Stimulated activated naive CD8-positive, alpha-beta T cell treated with anti-CD3 and anti-CD28 coated beads, Interleukin-15, Interleukin-2, amounts not matched to agents 100 U/mL and 50 U/mL, for 24 hours (primary cell): ENCODE measurements at regions not wholly inside any gene's neighbourhood (a gene's known extent, or its start where the extent isn't known, plus 50 kb on each side); places are given as distances from the start of the nearest gene placed in this dataset.
"Not testable (repeated sequence)": the region's sequence is repeated elsewhere in the genome, so short reads cannot be mapped to it uniquely, and the experiment has no call there.

Experiments
- ATAC-seq: fragments of 150-1000 bp; cut with Tn5 transposase; one replicate; pipeline ENCODE4 v1.10.0; 2021
- DNase-seq: peaks from one replicate; pipeline ENCODE4 v3.0.0; 2021

DNA sequence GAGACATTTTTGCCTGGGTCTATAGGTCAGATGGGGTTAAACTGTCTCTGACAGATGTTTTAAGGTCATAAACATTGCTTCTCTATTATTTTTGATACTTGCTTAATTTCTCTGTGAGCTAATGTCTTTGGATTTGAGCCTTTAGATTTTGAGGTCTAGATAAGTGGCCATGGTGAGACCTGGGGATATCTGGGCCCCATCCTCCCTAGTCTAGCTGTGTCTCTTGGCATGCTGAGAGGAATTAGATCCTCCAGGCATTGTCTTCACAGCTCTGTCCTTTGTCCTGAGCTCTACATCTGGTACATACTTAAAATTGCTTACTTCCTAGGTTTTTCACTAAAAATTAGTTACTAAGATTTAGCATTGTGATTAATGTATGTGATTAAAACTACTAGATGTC, 265.0 kb upstream of the NPSR1 start:
- no peak for ATAC-seq
- DNase-seq = no peak

DNA sequence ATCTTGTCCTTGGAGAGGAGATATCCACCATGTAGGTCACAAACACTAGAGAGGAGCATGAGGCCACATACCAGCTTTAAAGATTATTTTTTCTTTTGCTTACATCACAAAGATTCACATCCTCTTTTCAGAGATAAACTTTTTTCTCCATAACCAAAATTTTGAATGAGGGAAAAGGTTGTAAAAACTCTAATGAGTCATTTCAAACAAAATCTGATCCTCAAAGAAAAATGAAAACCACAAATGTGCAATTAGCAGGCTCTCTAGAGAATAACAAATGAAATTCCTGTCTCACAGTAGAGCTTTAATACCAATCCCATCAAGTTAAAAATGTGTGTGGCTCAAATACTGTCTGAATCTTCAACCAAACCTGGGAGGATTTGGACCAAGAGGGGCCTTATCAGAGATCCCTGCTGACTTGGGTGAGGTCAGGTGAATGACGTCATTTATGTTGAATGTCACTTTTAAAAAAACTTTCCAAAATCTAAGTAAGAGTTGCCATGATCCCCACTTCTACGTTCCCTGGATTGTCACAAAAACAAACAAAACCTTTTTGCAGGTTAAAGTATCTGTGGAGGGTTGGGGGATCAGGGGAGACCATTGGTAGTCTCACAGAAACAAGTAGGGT, 261.5 kb upstream of the NPSR1 start:
- DNase-seq (no peak), ATAC-seq (no peak)

DNA sequence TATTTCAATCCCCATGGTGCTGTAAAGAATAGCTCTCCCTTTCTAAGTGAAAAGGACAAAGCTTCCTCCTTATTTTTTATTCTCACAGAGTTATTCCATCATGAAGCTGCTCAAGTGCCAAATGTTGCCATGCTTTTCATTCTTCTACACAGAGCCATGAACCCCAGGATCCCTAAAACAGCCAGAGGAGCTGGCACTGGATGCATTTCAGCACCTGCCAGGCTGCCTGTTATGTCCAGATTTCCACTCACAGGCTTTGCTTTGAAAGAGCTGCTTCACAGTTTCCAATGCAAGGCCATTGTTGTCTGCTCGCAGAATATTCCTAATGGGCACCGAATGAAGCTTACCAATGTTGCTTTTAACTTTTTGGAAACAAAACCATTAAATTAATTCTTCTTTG, 256.2 kb upstream of the NPSR1 start:
- ATAC-seq = no peak

DNA sequence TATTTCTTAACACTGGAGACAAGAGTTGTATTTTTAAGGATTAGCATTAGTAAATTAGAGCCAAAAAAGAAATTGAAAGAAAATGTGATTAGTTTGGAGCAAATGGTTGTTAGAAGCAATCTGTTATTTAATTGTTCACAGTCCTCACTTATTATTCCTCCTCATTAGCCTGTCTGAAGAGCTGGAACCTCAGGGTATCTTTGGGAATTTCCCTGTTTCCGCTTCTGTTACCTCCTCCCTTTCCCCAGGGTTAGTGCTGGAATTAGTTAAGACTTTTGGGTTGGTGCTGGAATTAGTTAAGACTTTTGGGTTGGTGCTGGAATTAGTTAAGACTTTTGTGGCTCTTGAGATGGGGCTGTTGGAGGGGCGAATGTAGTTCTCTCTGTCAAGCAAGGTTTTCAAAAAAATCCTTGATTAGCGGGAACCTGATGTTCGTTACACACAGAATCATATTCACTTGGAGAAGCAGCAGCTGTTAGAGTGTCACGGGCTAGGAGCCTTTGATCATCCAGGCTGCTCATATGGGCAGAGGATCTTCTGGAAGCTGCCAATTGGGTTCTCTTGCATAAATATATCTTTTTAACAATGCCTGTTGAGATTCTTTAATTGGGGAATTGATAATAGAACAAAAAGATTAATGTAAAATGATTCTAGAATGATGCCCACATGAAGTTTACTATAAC, 251.0 kb upstream of the NPSR1 start:
- DNase-seq (no peak), ATAC-seq (no peak)

More for the DNA sequence above, 256.2 kb upstream of the NPSR1 start:
- DNase-seq = no peak

DNA sequence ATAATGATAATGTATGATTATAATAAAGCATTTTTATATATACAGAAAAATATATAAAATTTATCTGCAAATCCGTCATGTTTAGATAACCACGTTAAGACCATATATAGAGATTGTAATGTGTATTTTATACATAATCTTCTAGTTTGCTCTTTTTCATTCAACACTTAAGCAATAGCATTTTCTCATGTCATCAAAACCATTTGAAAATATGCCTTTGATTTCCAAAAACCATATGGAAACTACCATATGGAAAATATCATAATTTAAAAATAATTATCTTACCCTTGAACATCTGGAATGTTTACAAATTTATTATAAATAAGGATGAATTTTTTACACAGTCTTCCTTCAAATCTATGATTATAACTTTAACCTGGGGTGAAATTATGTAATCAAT, 250.4 kb upstream of the NPSR1 start:
- DNase-seq (no peak), ATAC-seq (no peak)

DNA sequence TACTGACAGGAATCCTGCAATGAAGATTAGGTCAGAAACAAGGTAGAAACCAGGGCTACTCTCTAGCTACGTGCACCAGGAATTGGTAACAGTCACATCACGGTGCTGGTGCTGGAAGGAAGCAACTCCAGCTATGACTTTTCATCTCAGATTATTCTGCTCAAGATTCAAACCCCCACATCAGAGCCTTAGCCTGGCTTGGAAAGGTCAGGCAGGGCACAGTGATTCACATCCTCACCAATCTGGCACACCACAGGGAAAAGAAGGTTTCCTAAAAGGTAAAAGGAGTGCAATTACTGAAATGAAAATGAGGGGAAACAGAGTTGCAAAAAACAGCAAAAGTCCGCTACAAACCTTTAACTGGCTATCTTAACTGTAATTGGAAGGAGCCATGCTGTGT, 240.2 kb upstream of the NPSR1 start:
- DNase-seq (no peak), ATAC-seq (no peak)

DNA sequence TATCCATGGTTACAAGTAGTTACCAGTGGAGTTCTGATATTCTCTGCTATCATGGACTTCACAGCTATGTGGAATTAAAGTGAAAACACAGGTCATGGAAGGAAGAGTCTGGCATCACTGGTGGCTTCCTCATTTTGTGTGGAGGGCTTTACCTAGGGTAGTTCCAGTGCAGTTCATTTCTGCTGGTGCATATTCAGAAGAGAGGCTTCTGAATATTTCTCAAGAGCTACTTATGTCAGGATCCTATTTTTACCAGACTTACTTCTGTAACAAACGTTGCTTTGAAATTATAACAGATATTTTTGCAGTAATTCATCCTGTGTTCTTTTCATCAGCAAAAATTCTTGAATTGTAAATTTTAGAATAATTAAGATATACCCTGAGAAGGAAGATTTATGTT, 236.5 kb upstream of the NPSR1 start:
- no peak for ATAC-seq
- no peak for DNase-seq

DNA sequence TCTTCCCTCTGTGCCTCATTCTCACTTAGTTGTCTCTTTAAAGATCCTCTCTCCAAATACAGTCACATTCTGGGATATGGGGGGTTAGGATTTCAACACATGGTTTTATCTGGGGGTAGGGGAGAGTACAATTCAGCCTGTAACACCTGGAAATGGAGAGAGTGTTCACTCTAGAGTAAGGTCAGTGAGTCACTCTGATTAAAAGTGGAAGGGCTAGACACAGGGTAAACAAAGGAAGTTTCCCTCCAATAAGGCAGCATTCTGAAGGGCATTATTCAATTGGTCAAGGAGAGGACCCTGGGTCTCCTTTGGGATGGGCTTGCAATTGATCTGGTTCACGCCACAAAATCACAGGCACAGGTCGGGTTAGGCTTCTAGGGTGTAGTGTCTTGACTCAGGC, 232.8 kb upstream of the NPSR1 start:
- no peak for ATAC-seq
- no peak for DNase-seq

DNA sequence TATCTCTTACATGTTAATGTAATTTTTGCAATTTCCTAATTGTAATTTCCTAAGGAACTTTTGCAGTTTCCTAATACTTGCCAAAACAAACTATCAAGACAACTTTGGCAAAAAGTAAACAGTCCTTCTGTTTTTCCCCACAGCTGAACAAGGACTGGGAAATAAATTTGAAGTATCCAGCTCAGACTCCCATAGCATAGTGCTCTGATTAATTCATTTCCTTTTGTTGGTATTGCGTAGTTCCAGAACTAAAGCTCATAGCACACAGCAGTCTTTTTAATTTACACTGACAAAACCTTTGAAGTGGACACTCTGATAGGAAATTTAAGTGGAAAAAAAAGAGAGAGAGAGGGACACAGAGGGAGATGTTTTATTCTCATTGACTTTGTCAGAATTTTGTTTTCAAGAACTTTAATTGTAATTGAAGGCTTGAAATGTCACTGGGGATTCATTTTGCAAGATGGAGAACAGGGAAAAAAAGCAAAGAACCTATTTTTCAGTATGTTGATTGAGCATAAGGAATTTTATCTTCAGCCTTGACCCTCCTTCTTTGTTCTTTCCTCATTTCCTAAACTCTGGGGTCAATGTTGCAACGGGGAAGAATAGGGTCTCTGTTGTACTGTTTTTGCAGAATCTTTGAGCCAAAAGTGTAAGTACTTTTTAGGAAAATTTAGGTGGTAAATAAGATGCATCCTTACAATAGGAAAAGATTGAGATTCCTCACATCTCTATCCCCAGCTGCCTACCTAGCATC, 232.2 kb upstream of the NPSR1 start:
- DNase-seq (no peak), ATAC-seq (no peak)

DNA sequence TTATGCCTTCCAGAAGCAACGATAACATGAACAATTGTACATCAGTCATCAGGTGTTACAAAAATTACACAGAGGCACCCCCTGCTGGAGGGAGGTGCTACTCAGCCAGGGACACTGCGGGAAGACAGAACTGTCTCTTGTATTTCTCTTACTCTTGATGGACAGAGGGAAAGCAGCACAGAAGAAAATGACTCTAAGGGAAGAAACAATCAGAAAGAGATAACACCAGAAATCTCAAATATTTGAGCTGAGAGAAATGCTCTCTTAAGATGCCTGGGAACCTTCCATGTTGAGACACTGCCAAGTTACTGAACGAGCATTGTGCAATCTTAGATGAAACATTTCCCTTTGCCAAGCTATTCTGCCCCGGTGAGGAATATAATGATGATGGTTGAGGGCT, 227.6 kb upstream of the NPSR1 start:
- no peak for DNase-seq
- ATAC-seq = no peak

DNA sequence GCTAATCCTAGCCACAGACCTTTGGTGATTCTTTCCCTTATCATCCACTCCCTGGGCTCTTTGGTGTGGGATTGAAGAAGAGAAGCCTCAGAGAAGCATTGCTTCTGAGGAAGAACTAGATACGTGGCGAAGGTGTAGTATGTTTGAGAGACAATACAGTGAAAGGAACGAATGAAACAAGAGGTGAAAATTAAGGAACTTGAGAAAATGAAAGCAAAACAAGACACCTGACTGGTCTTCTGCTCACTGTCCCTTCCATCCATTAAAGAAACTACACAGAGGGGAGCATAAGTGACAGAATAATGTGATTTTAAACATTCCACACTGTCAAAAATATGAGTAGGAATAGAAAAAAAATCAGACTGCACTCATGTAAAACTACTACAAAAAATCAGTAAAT, 219.6 kb upstream of the NPSR1 start:
- ATAC-seq = no peak

DNA sequence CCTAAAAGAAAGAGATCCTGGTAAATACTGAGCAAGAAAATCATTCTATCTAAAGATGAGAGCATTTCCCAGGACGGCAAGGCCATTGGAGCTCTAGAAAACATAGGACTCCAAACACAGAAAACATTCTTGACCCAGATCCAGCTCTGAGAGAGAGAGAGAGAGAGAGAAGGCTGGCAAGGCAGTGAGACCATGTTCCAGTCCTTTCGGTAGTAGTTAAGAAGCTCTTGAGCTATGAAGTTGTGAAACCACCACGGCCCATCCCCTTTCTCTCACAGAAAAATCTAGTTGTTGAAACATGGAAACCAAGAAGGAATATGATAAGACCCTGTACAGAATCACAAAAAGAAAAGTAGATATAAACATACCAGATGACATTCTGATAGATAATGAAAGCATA, 212.4 kb upstream of the NPSR1 start:
- DNase-seq (no peak), ATAC-seq (no peak)

More for the DNA sequence above, 219.6 kb upstream of the NPSR1 start:
- no peak for DNase-seq

DNA sequence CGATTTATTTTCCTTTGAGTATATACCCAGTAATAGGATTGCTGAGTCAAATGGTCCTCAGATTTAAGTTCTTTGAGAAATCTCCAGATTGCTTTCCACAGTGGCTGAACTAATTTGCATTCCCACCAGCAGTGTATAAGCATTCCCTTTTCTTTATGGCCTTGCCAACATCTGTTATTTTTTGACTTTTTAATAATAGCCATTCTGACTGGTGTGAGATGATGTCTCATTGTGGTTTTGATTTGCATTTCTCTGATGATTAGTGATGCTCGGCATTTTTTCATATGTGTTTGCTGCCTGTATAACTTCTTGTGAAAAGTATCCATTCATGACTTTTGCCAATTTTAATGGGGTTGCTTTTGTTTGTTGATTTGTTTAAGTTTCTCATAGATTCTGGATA, 209.5 kb upstream of the NPSR1 start:
- not testable (repeated sequence) for ATAC-seq, DNase-seq

DNA sequence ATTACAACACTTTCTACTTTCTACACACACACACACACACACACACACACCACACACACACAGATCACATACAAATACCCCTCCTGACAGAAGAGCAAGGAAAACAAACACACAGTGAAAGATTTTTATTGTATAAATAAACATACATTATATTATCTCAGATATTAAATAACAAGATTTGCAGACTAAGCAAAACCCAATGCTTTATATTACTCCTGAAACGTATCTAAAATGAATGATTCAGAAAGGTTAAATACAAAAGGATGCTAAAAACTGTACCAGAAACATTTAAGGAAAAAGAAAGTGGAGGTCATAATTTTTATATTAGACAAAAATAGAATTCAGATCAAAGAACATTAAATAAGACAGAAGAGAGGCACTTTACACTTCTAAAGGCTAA, 208.3 kb upstream of the NPSR1 start:
- DNase-seq (no peak), ATAC-seq (no peak)

DNA sequence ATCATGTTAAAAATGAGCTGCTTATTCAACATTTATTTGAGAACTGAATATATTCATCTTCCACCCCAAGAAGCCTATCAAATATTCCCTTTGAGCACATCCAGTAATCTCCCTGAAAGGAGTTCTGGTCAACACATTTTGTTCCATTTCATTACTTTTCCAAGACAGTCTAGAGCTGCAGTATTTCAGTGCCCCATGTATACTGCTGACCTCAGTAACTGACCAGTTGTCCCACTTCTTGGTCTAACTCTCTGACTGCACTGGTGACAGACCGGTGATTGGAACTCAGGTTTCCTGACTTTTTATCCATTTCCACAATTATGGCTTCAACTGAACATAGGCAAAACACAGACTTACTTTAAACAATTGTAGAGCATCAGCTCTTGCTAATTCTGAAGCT, 206.8 kb upstream of the NPSR1 start:
- ATAC-seq (no peak), DNase-seq (no peak)

DNA sequence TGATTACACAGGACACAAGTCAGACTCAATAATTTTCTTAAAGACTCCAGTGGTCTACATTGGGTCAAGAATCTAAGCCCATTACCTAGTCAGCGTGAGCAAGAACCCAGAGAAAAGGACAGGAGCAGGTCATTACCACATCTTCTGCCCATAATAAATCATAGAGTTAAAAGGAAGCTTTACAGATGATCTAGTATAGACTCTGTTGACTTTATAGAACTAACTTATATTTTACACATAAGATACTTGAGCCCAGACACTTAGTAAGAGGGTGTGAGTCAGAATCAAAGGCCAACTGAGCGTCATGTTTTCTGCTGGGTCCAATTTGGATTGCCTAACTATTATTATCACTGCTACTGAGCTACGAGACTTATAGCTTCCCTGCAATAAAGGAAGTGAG, 206.1 kb upstream of the NPSR1 start:
- DNase-seq (no peak), ATAC-seq (no peak)

DNA sequence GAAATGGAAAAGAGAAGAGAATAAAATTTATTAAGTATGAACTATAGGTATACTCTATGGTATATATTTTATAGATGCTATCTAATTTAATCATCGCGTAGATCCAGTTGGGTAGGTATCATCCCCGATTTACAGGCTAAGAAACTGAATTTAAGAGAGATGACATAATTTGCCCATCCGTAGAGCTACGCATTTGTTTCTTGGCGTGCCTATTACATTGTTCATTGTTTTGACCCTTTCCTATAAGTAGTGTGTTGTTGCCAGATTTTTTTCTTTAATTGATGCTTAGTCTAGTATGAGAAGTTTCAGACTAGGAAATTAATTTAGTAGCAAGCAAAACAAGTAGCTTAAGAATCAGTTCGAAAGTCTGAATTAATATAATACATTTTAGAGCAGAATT, 205.7 kb upstream of the NPSR1 start:
- ATAC-seq (no peak), DNase-seq (no peak)

DNA sequence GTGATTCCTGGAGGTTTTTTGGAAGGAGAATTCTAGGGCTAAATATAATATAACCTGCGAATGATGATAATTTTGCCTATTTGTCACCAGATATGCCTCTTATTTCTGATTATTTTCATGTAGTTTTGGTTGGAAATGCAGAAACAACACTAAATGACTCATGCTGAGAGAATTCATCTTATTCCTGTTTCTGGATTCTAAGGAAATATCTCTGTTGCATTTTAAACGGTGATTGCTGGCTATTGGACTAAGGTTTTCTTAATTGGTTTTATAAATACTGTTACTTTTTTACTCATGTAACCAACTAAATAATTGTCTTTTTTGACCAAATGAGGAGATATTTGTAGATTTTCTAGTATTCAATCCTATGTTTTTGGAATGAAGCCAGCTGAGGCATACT, 204.9 kb upstream of the NPSR1 start:
- no peak for DNase-seq

DNA sequence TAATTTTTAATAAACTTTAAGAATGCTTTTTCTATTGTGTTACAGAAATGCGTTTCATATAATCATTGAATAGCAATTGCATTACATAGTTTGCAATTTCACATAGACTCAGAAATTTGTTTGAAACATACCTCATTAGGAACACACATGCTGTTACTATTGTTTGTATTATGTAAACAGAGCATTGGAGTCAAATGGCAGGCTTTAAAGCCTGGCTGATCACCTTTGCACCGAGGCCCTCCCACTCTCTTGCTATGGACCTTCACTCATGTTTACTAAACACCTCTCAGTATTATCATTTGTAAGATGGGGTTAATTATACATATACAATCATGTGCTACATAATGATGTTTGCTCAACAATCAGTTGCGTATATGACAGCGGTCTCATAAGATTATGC, 203.6 kb upstream of the NPSR1 start:
- ATAC-seq (no peak), DNase-seq (no peak)

More for the DNA sequence above, 204.9 kb upstream of the NPSR1 start:
- ATAC-seq = no peak

DNA sequence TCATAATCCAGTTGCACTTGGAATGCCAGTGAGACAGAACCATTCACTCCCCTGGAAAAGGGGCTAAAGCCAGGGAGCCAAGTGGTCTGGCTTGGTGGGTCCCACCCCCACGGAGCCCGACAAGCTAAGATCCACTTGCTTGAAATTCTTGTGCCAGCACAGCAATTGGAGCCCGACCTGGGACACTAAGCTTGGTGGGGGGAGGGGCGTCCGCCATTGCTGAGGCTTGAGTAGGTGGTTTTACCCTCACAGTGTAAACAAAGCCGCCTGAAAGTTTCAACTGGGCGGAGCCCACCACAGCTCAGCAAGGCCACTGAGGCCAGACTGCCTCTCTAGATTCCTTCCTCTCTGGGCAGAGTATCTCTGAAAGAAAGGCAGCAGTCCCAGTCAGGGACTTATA, 200.7 kb upstream of the NPSR1 start:
- ATAC-seq = no peak

DNA sequence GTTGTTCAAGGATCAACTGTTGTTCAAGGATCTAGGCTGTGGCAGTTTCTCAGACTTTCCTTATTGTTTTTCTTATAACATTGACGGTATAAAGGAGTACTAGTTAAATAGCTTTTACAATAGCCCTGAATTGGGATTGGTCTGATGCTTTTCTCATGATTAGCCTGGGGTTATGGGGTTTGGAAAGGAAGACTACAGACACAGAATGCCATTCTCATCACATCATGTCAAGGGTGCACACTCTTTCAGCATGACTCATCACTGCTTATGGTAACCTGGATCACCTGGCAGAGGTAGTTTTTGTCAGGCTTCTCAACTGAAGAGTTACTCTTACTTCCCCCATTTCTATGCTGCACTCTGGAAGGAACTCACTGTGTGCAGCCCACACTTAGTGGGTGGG, 194.2 kb upstream of the NPSR1 start:
- ATAC-seq (no peak), DNase-seq (no peak)

More for the DNA sequence above, 200.7 kb upstream of the NPSR1 start:
- no peak for DNase-seq

DNA sequence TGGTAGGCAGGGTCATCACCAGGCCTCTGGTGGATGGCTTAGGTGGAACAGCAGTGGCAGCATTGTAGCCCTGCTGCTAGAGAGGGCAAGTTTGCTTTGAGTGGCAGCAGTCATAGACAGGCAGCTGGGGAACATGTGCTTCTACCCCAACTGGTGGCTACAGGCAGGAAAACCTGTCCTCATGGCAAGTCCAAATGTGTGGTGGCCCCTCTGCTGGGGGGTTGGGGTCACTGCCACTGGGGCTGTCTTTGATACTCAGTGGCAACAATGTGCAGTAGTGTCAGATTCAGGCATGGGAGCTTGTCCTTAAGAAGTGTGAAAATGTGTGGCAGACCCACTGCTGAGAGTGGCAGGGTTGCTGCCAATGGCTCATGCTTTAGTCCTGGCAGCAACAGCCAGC, 186.2 kb upstream of the NPSR1 start:
- no peak for DNase-seq
- ATAC-seq = no peak

DNA sequence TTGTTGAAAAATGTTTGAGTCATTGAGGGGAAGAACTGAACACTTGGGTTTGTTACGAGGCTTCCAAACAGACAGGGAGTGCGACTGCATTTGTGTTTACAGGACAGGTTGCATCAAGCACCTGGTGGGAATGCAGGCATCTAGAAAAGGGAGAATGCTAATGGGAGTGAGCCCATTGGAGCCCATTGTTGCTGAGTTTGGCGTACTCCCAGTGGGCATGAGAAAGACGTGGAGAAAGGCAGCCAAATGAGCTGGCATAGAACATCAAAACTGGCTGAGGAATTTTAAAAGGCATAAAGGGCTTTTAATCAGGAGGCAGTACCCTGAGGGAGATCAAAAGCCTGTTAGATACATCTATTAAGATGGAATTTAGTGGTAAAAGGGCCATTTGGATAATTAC, 171.6 kb upstream of the NPSR1 start:
- no peak for DNase-seq
- ATAC-seq = no peak
